ENCODE measurements at regions not wholly inside any gene's neighbourhood (a gene's known extent, or its start where the extent isn't known, plus 50 kb on each side); places are given as distances from the start of the nearest gene placed in this dataset.
"Not testable (repeated sequence)": the region's sequence is repeated elsewhere in the genome, so short reads cannot be mapped to it uniquely, and the experiment has no call there.

- no CpG with 5 or more reads among the region's 8 CpGs for WGBS (ENCODE audit: insufficient coverage, low coverage, low lambda C conversion rate, missing lambda C conversion rate)
- H3K36me3 ChIP-seq; ATAC-seq; H3K27me3 ChIP-seq; H3K4me3 ChIP-seq; DNase-seq; H3K27ac ChIP-seq; H3K4me1 ChIP-seq; H3K9me3 ChIP-seq; intact Hi-C loops (cut with DNase I): not testable (repeated sequence)
Observed at GRCh38 chr7:35152059-35152458, 101.8 kb downstream of the TBX20 start.

GRCh38 chr7:35148030-35148429 is 105.9 kb downstream of the TBX20 start:
- intact Hi-C loops (cut with DNase I); H3K36me3 ChIP-seq; H3K27me3 ChIP-seq; H3K4me1 ChIP-seq; H3K4me3 ChIP-seq; H3K9me3 ChIP-seq; H3K27ac ChIP-seq: not testable (repeated sequence)
- peak; percentile 86 to 96 (median 94) for ATAC-seq
- DNase-seq = peak in 2 of 3 donors; percentile 25 to 58
- WGBS (ENCODE audit: insufficient coverage, low coverage, low lambda C conversion rate, missing lambda C conversion rate) = 27% methylated on average over 4 of the region's 4 CpGs

- H3K27ac ChIP-seq; DNase-seq; H3K4me1 ChIP-seq; intact Hi-C loops (cut with DNase I); H3K9me3 ChIP-seq; H3K36me3 ChIP-seq; H3K4me3 ChIP-seq; H3K27me3 ChIP-seq: not testable (repeated sequence)
- WGBS (ENCODE audit: insufficient coverage, low coverage, low lambda C conversion rate, missing lambda C conversion rate) = 40% methylated on average over 2 of the region's 2 CpGs
- ATAC-seq = peak in 3 of 4 donors; percentile 47 to 85 (median 74)
Observed at GRCh38 chr7:35142125-35142524, 104.8 kb upstream of the DPY19L1 start.

- H3K27me3 ChIP-seq, DNase-seq: not testable (repeated sequence)
- WGBS (ENCODE audit: insufficient coverage, low coverage, low lambda C conversion rate, missing lambda C conversion rate) = 89% methylated on average over 1 of the region's 1 CpG
Observed at GRCh38 chr7:35139281-35139680, 102.0 kb upstream of the DPY19L1 start.

GRCh38 chr7:35133465-35133864 is 96.2 kb upstream of the DPY19L1 start:
- H3K27me3 ChIP-seq; H3K36me3 ChIP-seq; H3K9me3 ChIP-seq; H3K27ac ChIP-seq; intact Hi-C loops (cut with DNase I); H3K4me3 ChIP-seq; DNase-seq; H3K4me1 ChIP-seq: not testable (repeated sequence)
- peak in 3 of 4 donors; percentile 14 to 82 (median 62) for ATAC-seq
- WGBS (ENCODE audit: insufficient coverage, low coverage, low lambda C conversion rate, missing lambda C conversion rate) = 40% methylated on average over 2 of the region's 2 CpGs

More at GRCh38 chr7:35139281-35139680, 102.0 kb upstream of the DPY19L1 start:
- intact Hi-C loops (cut with DNase I); ATAC-seq; H3K4me3 ChIP-seq; H3K4me1 ChIP-seq; H3K27ac ChIP-seq; H3K36me3 ChIP-seq; H3K9me3 ChIP-seq: not testable (repeated sequence)

- not testable (repeated sequence) for H3K4me3 ChIP-seq, H3K9me3 ChIP-seq
Observed at GRCh38 chr7:35133011-35133410, 95.7 kb upstream of the DPY19L1 start.

GRCh38 chr7:35128662-35129061 is 91.4 kb upstream of the DPY19L1 start:
- 78% methylated on average over 1 of the region's 2 CpGs for WGBS (ENCODE audit: insufficient coverage, low coverage, low lambda C conversion rate, missing lambda C conversion rate)
- H3K27me3 ChIP-seq; H3K4me3 ChIP-seq; DNase-seq; intact Hi-C loops (cut with DNase I); H3K27ac ChIP-seq; H3K4me1 ChIP-seq; H3K36me3 ChIP-seq; ATAC-seq; H3K9me3 ChIP-seq: not testable (repeated sequence)

More at GRCh38 chr7:35133011-35133410, 95.7 kb upstream of the DPY19L1 start:
- intact Hi-C loops (cut with DNase I); ATAC-seq; H3K36me3 ChIP-seq; H3K4me1 ChIP-seq; H3K27ac ChIP-seq; DNase-seq; H3K27me3 ChIP-seq: not testable (repeated sequence)

GRCh38 chr7:35118526-35118925 is 81.2 kb upstream of the DPY19L1 start:
- ATAC-seq; DNase-seq; H3K4me1 ChIP-seq; H3K4me3 ChIP-seq; H3K9me3 ChIP-seq; intact Hi-C loops (cut with DNase I); H3K27ac ChIP-seq; H3K36me3 ChIP-seq; H3K27me3 ChIP-seq: not testable (repeated sequence)
- WGBS (ENCODE audit: insufficient coverage, low coverage, low lambda C conversion rate, missing lambda C conversion rate) = 56% methylated on average over 6 of the region's 6 CpGs

GRCh38 chr7:35106667-35107066 is 69.4 kb upstream of the DPY19L1 start:
- H3K36me3 ChIP-seq; H3K4me3 ChIP-seq; DNase-seq; H3K27me3 ChIP-seq; H3K9me3 ChIP-seq; H3K27ac ChIP-seq; H3K4me1 ChIP-seq; intact Hi-C loops (cut with DNase I); ATAC-seq: not testable (repeated sequence)
- 71% methylated on average over 1 of the region's 1 CpG for WGBS (ENCODE audit: insufficient coverage, low coverage, low lambda C conversion rate, missing lambda C conversion rate)

- H3K4me3 ChIP-seq; H3K27ac ChIP-seq; H3K36me3 ChIP-seq; H3K9me3 ChIP-seq; ATAC-seq; H3K4me1 ChIP-seq; DNase-seq; intact Hi-C loops (cut with DNase I); H3K27me3 ChIP-seq: not testable (repeated sequence)
- WGBS (ENCODE audit: insufficient coverage, low coverage, low lambda C conversion rate, missing lambda C conversion rate) = 80% methylated on average over 1 of the region's 1 CpG
Observed at GRCh38 chr7:35105511-35105910, 68.2 kb upstream of the DPY19L1 start.

- H3K9me3 ChIP-seq; intact Hi-C loops (cut with DNase I): not testable (repeated sequence)
Observed at GRCh38 chr7:35102845-35103244, 65.6 kb upstream of the DPY19L1 start.

GRCh38 chr7:35092961-35093360 is 55.7 kb upstream of the DPY19L1 start:
- intact Hi-C loops (cut with DNase I); H3K4me1 ChIP-seq; ATAC-seq; H3K9me3 ChIP-seq; H3K4me3 ChIP-seq; H3K27me3 ChIP-seq; DNase-seq; H3K36me3 ChIP-seq; H3K27ac ChIP-seq: not testable (repeated sequence)
- WGBS (ENCODE audit: insufficient coverage, low coverage, low lambda C conversion rate, missing lambda C conversion rate) = 97% methylated on average over 12 of the region's 23 CpGs

More at GRCh38 chr7:35102845-35103244, 65.6 kb upstream of the DPY19L1 start:
- peak in 2 of 4 donors; percentile 61 to 74 for ATAC-seq
- WGBS (ENCODE audit: insufficient coverage, low coverage, low lambda C conversion rate, missing lambda C conversion rate) = 50% methylated on average over 6 of the region's 6 CpGs
- not testable (repeated sequence) for H3K36me3 ChIP-seq, H3K4me1 ChIP-seq, H3K4me3 ChIP-seq, H3K27me3 ChIP-seq, H3K27ac ChIP-seq, DNase-seq
